Skeletal muscle satellite cell (primary cell): ENCODE measurements at regions not wholly inside any gene's neighbourhood (a gene's known extent, or its start where the extent isn't known, plus 50 kb on each side); places are given as distances from the start of the nearest gene placed in this dataset.

Experiments
- H3K27me3 ChIP-seq: 2 replicates; pipeline ENCODE4 v1.7.0; 2013; ENCODE audit warnings: low read length; ENCODE audit not compliant: control insufficient read depth, insufficient read depth
- H3K36me3 ChIP-seq: 2 replicates; pipeline ENCODE4 v1.7.0; 2013; ENCODE audit warnings: mild to moderate bottlenecking, control low read depth, low read length; ENCODE audit not compliant: insufficient read depth
- H3K4me1 ChIP-seq: 2 replicates; pipeline ENCODE4 v1.7.0; 2013; ENCODE audit warnings: low read length; ENCODE audit not compliant: control insufficient read depth, insufficient read depth
- H3K4me2 ChIP-seq: 2 replicates; pipeline ENCODE4 v1.7.0; 2013; ENCODE audit warnings: mild to moderate bottlenecking, low read length
- H3K4me3 ChIP-seq: 2 replicates; pipeline ENCODE4 v1.7.0; 2013; ENCODE audit warnings: low read length
- H3K9ac ChIP-seq: 2 replicates; pipeline ENCODE4 v1.7.0; 2013; ENCODE audit warnings: mild to moderate bottlenecking, low read depth, low read length, moderate library complexity
- H3K9me3 ChIP-seq: replicated peaks from 2 replicates; pipeline ENCODE4 v1.7.0; 2013; ENCODE audit warnings: mild to moderate bottlenecking, control low read depth, low read length

GRCh38 chr20:52893498-52893897 lies 78.7 kb upstream of the TSHZ2 start:
- no peaks in the 10 kb centered on the region for H3K9me3 ChIP-seq
- no peaks in the 10 kb centered on the region for H3K4me1 ChIP-seq
- no peak overlapping the region for H3K4me3 ChIP-seq
- H3K4me2 ChIP-seq, result no peak overlapping the region
- H3K36me3 ChIP-seq, result no peaks in the 10 kb centered on the region
- no peak overlapping the region for H3K9ac ChIP-seq
- H3K27me3 ChIP-seq, result no peaks in the 10 kb centered on the region

GRCh38 chr20:52892023-52892422 lies 80.1 kb upstream of the TSHZ2 start:
- Histone ChIP-seq H3K4me2 (no peak overlapping the region), H3K36me3 (no peaks in the 10 kb centered on the region), H3K9ac (no peak overlapping the region), H3K4me1 (no peaks in the 10 kb centered on the region), H3K4me3 (no peak overlapping the region), H3K27me3 (no peaks in the 10 kb centered on the region), H3K9me3 (no peaks in the 10 kb centered on the region)

- Histone ChIP-seq H3K4me2 (no peak overlapping the region), H3K36me3 (no peaks in the 10 kb centered on the region), H3K4me1 (no peaks in the 10 kb centered on the region), H3K27me3 (no peaks in the 10 kb centered on the region), H3K9ac (no peak overlapping the region), H3K9me3 (no peaks in the 10 kb centered on the region), H3K4me3 (no peak overlapping the region)
These were observed 82.0 kb upstream of the TSHZ2 start for GRCh38 chr20:52890130-52890529.

GRCh38 chr20:52889225-52889624 lies 82.9 kb upstream of the TSHZ2 start:
- no peaks in the 10 kb centered on the region for H3K4me1 ChIP-seq
- H3K9me3 ChIP-seq, result no peaks in the 10 kb centered on the region
- no peaks in the 10 kb centered on the region for H3K36me3 ChIP-seq
- H3K9ac ChIP-seq, result no peak overlapping the region
- H3K4me2 ChIP-seq, result no peak overlapping the region
- no peak overlapping the region for H3K4me3 ChIP-seq
- H3K27me3 ChIP-seq, result no peaks in the 10 kb centered on the region

- H3K4me2 ChIP-seq, result no peak overlapping the region
- no peaks in the 10 kb centered on the region for H3K27me3 ChIP-seq
- H3K36me3 ChIP-seq, result no peaks in the 10 kb centered on the region
- no peaks in the 10 kb centered on the region for H3K4me1 ChIP-seq
- H3K9me3 ChIP-seq, result no peaks in the 10 kb centered on the region
- H3K9ac ChIP-seq, result no peak overlapping the region
- no peak overlapping the region for H3K4me3 ChIP-seq
These were observed 84.1 kb upstream of the TSHZ2 start for GRCh38 chr20:52888096-52888495.

GRCh38 chr20:52880997-52881396 lies 91.2 kb upstream of the TSHZ2 start:
- no peaks in the 10 kb centered on the region for H3K27me3 ChIP-seq
- no peaks in the 10 kb centered on the region for H3K36me3 ChIP-seq
- no peak overlapping the region for H3K4me3 ChIP-seq
- no peak overlapping the region for H3K9ac ChIP-seq
- H3K9me3 ChIP-seq, result no peaks in the 10 kb centered on the region
- no peaks in the 10 kb centered on the region for H3K4me1 ChIP-seq
- H3K4me2 ChIP-seq, result no peak overlapping the region

GRCh38 chr20:52880259-52880658 lies 91.9 kb upstream of the TSHZ2 start:
- Histone ChIP-seq H3K4me2 (no peak overlapping the region), H3K36me3 (no peaks in the 10 kb centered on the region), H3K9ac (no peak overlapping the region), H3K9me3 (no peaks in the 10 kb centered on the region), H3K27me3 (no peaks in the 10 kb centered on the region), H3K4me1 (no peaks in the 10 kb centered on the region), H3K4me3 (no peak overlapping the region)

GRCh38 chr20:52874241-52874640 lies 97.9 kb upstream of the TSHZ2 start:
- Histone ChIP-seq H3K27me3 (no peaks in the 10 kb centered on the region), H3K9ac (no peak overlapping the region), H3K36me3 (no peaks in the 10 kb centered on the region), H3K4me2 (no peak overlapping the region), H3K9me3 (no peaks in the 10 kb centered on the region), H3K4me1 (no peaks in the 10 kb centered on the region), H3K4me3 (no peak overlapping the region)

- H3K4me3 ChIP-seq, result no peak overlapping the region
- H3K4me2 ChIP-seq, result no peak overlapping the region
- H3K27me3 ChIP-seq, result no peaks in the 10 kb centered on the region
- H3K4me1 ChIP-seq, result no peaks in the 10 kb centered on the region
- no peaks in the 10 kb centered on the region for H3K9me3 ChIP-seq
- H3K36me3 ChIP-seq, result no peaks in the 10 kb centered on the region
- H3K9ac ChIP-seq, result no peak overlapping the region
These were observed 102.3 kb upstream of the TSHZ2 start for GRCh38 chr20:52869698-52870501.

- Histone ChIP-seq H3K9me3 (no peaks in the 10 kb centered on the region), H3K4me2 (no peak overlapping the region), H3K4me3 (no peak overlapping the region), H3K27me3 (no peaks in the 10 kb centered on the region), H3K36me3 (no peaks in the 10 kb centered on the region), H3K9ac (no peak overlapping the region), H3K4me1 (no peaks in the 10 kb centered on the region)
These were observed 102.9 kb upstream of the TSHZ2 start for GRCh38 chr20:52869276-52869675.

GRCh38 chr20:52867305-52867704 lies 104.9 kb upstream of the TSHZ2 start:
- Histone ChIP-seq H3K36me3 (no peaks in the 10 kb centered on the region), H3K4me3 (no peak overlapping the region), H3K9me3 (no peaks in the 10 kb centered on the region), H3K9ac (no peak overlapping the region), H3K4me2 (no peak overlapping the region), H3K4me1 (no peaks in the 10 kb centered on the region), H3K27me3 (no peaks in the 10 kb centered on the region)

GRCh38 chr20:52864916-52865605 lies 107.1 kb upstream of the TSHZ2 start:
- Histone ChIP-seq H3K36me3 (no peaks in the 10 kb centered on the region), H3K9me3 (no peaks in the 10 kb centered on the region), H3K4me3 (no peak overlapping the region), H3K9ac (no peak overlapping the region), H3K4me1 (no peaks in the 10 kb centered on the region), H3K4me2 (no peak overlapping the region), H3K27me3 (no peaks in the 10 kb centered on the region)
